Anterior cingulate cortex (tissue), 58 donors: ENCODE measurements at regions not wholly inside any gene's neighbourhood (a gene's known extent, or its start where the extent isn't known, plus 50 kb on each side); places are given as distances from the start of the nearest gene placed in this dataset.
A peak's percentile ranks its signal among the peaks of the same experiment; 100 is the strongest.

Experiments
- DNase-seq, 58 donors: peaks; one replicate each; lab custom pipeline; 2025; lab: John Stamatoyannopoulos, UW

DNA sequence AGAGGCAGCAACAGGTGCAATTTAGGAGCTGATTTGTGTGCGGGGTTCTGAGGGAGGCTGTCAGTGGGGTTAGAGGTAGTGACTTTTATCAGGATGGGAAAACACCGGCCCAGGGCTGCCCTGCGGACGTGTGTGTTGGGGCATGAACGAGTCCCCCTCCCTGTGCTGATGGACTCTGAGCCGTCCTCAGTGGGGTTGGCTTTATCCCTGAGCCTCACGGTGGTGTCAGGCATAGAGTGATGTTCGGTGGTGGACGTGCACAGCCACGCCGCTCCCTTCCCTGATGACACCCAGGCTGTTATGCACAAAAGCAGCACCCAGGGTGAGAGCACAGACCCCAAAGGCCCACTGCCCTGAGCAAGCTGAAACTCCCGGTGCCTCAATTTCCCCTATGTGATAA lies 809.1 kb downstream of the BRD1 start:
- DNase-seq: no peak

DNA sequence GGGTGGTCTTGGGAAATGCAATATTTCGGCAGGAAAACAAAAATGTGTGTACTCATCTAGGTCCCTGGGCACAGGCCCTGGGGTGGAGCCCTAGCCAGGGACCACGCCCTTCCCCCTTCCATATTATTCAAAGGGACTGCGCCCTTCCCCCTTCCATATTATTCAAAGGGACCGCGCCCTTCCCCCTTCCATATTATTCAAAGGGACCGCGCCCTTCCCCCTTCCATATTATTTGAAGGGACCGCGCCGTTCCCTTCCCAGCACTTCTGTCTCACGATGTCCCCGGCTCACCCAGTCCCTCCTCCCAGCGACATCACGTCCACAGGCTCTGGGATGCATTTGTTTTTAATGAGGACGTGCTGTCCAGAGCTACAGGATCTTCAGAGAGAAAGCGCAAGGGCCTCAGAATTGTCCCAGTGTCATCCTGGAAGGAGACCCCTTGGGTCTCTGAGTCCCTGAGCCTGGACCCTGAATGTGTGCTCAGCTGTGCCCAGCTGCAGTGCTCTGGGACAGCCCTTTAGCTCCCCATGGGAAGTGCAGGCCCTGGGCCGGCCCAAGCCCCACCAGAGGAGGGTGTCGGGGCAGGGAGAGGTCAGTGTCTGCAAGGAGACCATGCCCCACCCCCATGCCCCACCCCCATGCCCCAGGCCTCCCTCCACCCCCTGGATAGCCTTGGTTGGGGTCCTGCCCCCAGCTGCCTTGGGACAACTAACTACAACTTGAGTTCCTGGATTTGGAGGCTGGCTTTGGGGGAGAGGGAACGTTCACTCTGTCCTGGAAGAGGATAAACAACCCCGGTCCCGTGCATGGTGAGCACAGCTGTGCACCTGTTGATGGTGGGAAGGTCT lies 810.0 kb downstream of the BRD1 start:
- DNase-seq: no peak

DNA sequence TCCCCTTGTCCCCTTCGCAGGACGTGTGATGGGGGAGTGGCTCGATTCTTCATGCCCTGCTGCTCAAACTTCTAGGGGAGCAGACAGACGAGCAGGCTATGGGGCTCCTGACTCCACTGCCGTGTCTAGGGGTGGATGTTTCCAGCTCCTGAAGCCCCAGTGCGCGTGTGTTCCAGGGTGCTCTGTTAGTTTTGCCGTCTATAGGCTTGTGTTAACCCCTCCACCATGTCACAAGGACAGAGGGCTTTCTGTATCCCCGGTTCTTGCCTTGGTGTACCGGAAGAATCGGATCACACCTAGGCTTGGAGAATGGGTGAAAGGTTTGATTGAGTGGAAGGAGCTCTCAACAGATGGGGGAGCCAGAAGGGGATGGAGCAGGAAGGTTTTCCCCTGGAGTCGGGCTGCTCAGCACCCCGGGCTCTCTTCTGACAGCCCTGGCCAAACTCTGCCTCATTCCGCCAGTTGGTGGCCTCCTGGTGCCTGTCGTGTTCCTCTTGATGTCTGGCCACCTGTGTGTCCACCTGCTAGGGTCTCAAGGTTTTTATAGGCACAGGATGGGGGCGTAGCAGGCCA lies 810.7 kb downstream of the BRD1 start:
- no peak for DNase-seq

DNA sequence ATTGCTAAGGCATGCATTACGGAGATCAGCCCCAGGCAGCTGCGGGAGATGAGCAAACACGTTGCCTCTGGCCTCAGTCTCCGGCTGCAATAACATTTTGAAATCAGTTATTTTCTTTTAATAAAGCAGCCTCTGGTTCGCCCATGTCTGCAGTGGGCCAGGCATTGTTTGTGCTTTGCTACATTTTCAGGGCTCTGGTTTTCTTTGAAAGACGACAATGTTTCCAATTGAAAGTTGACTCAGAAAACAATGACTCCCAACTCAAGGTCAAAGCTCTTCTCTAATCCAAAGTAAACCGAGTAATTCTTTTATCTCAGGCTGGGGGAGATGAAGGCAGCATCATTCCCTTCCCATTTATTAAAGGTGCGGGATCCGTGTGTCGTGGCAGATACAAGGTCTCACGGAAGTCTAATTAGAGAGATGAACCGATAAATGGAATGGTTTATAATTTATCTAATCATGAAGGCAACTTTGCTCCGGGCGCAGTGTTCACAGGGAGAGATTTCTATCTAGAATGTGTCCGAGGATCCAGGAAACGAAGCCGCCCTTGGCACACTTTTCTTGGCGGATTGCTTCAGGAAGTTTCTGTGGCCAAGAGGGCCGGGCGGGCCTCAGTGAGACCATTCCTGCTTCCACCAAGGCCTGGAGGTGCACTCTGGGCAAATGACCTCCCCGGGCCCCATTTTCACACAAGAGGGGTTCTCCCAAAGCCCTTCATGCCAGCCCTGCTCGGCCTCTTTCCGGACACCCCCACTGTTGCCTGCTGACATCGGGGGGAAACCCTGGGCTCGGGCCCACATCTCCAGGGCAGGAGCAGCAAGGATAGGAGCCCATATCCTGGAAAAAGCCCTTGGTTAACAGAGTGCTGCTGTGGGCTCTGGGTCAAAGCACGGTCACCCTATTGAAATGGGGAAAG lies 811.4 kb downstream of the BRD1 start:
- no peak for DNase-seq

DNA sequence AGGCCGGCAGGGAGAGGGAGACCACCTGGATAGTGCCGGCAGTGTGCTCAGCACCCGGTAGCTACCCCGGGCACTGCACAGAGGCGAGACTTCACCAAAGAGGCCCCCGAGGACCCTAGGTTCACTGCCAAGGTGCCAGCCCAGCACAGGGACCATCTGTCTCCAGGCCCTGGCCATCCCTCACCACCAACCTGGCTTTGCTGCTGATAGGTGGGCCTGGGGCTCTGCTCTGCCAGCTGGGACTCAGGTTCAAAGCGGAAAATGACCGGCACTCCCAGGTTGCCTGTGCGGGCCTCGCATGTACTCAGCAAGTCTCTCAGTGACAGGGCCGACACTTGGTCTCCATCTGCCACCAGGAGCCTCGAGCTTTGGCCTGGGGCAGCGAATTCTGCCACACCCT lies 812.2 kb downstream of the BRD1 start:
- no peak for DNase-seq

DNA sequence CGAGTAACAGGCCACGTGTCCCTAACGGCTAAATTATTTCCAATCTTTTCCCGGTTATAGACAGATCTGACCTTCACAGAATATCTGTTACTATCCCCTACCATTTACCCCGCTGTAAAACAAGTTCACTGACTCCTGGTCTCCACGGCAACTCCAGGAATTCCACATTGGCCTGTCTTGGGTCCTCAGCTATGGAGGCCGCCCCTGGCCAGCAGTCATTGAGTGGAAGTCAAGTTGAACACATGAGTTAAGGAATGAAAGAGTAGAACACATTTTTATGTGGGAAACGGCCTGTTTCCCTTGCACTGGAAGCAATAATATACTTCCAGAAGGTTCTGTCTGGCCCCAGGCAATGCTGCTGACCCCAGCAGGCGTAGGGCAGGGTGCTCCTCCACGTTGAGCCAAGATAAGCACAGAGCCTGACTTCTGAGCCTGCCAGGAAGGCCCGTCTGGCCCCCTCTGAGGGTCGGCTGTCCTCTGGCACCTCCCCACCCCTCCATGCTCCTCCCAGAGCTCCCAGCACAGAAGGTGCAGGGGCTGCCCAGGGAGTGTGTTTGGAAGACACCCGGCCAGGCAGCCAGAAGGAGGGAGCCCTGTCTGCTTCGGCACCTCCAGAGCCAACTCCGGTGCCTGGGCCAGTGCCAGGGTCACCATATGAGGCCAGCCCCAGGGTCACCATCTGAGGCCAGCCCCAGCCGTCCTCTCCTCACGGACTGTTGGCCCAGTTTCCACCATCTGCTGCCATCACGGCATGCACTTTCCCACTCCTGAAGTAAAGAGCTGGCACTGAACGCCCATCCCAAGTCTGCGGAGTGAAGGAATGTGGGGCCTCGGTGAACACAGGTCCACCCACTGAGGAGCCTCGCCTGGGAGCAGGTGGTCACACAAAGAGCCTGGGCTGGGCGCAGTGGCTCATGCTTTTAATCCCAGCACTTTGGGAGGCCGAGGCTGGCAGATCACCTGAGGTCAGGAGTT lies 813.2 kb downstream of the BRD1 start:
- DNase-seq: no peak

DNA sequence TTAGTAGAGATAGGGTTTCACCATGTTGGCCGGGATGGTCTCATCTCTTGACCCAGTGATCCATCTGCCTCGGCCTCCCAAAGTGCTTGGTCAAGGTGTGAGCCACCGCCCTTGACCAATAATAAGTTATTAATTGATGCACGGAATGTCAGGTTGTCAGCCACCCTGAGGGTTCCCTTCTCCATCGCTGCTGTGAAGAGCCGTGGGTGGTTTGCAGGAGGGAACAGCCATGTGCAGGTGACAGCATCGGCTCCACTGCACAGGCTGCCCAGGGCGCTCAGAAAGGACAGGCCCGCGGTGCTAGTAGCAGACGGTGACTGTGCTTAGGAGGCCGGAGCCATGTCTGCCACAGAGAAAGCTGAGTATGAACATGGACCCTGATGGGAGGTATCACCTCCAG lies 814.0 kb downstream of the BRD1 start:
- no peak for DNase-seq

DNA sequence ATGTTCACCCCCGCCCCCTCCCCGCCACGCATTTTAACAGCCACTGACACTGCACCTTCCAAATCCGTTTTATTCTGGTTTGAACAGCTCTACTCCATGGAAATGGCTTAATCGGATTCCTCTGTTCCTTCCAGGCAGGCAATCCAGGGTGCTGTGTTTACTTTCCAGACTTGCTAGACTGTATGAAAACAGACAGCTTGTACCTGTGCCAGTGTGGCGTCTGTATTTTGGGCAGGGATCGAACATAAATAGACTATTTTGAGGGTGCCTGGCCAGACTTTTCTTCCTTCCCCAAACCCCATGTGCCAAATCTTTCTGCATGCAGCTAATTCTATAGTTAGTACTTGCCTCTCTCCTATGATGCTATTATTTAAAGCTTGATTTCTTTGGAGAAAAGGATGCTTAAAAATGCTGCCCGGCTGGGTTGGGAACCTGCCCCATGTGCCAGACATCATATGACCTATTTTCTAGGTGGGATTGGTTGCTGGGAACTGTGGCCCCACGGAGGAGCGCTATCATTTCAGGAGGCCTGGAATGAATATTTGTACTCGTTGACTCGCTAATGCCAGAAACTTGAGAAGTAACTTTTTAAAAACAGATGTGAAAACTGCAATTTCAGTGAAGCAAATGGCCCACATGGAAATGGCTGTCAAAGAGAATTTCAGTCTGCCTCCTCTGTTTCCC lies 814.8 kb downstream of the BRD1 start:
- DNase-seq: peak in 3 of 58 donors; percentile 4 to 19 (median 10)

DNA sequence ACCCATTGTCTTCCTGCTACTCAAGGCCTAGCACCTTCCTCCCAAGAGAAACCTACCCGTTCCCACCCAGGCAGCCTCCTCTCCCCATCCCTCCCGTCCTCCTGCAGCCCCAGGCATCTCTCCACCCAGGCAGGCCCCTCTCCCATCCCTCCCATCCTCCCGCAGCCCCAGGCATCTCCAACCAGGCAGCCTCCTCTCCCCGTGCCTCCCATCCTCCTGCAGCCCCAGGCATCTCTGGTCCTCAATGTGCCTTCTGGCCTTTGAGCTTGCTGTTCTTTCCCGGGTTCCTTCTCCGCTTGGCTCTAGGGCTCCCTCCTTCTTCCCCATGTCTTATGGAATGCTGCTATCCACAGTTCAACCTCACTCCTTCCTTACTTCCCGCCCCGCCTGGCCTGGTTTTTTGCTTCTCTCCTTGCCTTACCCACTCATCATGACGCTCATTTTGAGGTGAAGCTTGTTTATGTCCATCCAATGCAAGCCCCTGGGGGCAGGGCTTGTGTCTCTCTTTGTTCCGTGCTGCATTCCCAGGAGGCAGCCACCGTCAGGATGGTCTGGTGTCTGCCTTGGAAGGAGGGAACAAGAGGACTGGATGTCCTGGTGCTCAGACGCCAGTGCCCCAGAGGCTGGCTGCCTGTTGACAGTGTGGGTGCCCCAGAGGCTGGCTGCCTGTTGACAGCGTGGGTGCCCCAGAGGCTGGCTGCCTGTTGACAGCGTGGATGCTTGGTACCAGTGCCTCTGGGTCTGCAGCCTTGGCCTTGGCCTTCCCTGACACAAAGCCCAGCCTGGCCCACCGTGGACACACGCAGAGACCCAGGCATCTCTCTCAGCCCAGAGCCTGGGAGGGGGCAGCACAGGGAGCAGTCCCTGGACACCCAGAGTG lies 815.7 kb downstream of the BRD1 start:
- no peak for DNase-seq

DNA sequence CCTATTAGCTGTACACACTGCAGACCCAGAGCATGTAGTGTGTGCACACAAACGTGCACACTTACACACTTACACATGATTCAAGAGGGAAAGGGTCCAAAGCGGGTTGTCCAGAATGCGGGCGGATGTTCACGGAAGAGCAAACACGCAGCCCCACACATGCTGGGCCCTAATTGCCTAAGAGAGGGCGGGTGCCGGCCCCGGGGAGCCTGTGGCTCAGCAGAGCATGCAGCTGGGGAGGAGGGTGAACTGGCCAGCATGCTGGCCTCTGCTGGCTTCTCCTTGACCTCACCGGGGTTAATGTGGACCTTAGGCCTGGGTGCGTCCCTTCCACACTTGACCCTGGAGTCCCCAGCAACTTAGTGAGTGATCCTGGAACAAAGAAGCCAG lies 816.3 kb downstream of the BRD1 start:
- no peak for DNase-seq

DNA sequence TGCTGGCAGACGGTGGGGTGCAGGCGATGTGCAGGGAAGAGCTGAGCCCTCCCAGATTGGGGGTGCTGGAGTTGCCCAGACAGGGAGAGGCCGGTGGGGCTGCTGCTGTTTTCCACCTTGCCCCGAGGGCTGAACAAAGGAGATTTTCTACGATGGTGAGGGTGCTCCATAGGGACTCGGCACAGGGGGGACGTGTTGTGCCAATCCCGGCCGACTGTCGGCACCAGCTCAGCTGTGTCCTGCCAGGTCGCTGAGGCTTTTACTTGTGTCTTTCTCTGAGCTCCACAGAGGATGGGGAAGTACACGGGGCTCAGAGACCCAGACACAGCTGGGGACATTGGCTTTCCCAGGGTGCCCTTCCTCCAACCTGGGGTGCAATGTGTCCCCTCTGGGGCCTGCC lies 816.8 kb downstream of the BRD1 start:
- DNase-seq: no peak

DNA sequence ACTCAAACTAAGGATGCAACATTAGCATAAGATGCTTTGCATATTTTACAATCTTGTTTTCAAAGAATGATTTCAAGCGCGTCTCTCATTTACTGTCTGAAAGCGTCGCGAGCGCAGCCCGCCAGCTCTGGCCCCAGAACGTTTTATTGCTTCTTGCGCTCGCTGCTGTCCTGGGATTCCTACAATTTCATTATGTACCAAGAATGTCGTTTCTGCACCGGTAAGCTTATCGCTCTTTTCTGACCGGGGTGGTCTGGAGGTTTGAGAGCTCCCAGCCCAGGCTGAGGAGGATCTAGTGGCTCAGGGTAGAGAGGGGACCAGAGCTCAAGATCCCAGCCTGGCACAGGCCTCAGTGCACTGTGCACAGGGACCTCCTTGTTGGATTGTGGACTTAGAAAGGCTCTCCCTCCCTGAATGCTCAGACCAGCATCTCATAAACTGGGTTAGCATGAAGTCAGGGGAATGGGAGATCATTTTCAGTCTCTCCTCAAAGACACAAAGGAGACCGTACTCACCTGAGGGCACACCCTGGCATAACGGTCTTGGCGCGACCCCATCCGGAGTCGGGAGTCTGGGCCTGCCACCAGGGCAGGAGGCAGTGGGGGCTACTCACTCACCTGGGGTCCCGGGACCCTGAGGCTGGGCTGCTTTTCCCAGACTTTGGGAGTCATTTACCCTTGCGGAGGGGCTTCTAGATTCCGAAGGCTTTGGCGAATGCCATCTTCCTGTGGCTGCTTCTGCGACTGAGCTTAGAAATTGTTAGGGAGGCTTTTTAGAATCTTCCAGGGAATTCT lies 817.4 kb downstream of the BRD1 start:
- no peak for DNase-seq

DNA sequence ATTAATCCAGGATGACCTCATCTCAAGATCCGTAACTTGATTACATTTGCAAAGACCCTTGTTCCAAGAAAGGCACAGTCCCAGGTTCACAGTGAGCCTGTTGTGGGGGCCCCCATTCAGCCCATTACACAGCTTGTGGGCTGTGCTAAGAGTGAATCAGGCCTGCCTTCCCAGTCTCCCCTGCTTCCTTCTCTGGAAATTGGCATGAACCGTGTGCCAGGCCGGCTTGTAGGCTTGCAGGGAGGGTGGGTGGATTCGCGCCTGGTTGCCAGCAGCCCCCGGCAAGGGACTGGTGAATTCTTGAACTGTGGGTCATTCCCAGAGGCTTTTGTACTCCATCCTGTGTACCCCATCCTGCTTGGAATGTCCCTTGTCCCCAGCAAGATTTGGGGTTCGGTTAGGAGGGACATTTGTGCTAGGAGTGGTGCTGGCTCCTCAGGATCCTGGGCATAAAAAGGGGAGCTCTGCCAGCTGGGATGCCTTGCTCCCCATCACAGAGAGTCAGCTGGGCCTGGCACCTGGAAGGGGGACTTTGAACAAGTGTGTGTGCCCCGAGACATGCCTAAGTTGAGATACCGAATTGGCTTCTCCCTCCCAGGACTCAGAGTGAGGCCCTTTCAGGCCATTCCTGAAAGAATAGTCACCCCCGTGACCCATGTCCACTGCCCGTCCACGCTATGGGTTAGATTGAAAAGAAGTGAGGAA lies 818.2 kb downstream of the BRD1 start:
- DNase-seq: no peak

DNA sequence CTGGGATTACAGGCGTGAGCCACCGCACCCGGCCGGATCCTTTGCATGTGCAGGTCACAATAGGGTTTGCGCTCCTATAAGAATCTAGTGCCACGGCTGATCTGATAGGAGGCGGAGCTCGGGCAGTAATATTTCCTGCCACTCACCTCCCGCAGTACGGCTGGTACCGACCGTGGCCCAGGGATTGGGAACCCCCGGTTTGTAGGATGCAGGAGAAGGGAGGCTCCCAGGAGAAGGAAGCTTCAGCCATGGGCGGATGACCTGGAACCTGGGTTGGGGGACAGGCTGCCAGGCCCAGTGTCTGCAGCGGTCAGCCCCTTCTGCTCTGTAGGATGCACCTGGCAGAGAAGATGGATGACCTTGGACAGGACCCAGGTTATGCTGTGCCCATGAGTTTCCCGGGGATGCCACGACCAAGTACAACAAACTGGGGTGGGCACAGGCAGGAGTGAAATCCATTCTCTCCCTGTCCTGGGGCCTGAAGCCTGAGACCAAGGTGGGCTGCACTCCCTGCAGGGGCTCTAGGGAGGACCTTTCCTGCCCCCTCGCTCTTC lies 818.9 kb downstream of the BRD1 start:
- no peak for DNase-seq

DNA sequence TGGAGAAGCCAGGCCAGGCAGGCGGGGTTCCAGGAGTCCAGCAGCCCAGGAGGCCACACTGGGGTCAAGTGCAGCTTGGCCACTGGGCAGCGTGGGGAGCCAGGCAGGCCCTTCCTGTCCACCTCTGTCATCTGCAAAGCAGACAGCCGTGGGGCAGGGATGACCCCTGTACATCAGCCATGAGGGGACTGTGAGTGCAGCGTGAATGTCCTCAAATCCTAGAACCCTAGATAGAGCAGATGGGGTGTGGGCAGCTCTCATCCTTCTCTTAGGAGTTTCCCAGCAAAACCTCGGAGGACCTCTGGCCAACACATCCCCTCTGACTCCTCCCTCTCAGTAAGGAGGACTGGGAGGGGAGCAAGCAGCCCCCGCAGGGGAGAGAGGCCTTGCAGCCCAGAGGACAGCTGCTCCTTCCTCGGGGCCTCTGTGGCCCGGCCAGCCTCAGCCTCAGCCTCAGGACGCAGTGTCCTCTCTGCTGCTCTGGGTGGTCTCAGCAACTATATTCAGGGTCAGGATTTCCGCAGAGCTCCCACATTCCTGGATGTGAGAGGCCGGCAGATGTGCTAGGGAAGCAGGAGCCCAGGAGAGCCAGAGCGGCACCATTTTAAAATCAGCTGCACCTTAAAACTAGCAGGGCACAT lies 820.5 kb downstream of the BRD1 start:
- DNase-seq: no peak
